Peyer's patch (tissue), 4 donors: ENCODE measurements at regions not wholly inside any gene's neighbourhood (a gene's known extent, or its start where the extent isn't known, plus 50 kb on each side); places are given as distances from the start of the nearest gene placed in this dataset.

Source experiments
- DNase-seq, 3 donors: peaks; one replicate each; pipeline ENCODE4 v3.0.0-alpha.2; 2017 to 2019
- H3K27ac ChIP-seq, 4 donors: fragments of 200-600 bp; sonication (generic); one replicate each; pipeline ENCODE4 v1.5.1; 2016 to 2019
- H3K27me3 ChIP-seq, 2 donors: fragments of 200-600 bp; sonication (generic); one replicate each; pipeline ENCODE4 v1.5.1; 2019
- H3K36me3 ChIP-seq, 3 donors: fragments of 200-600 bp; sonication (generic); one replicate each; pipeline ENCODE4 v1.5.1; 2016 to 2019
- H3K4me1 ChIP-seq, 4 donors: fragments of 200-600 bp; sonication (generic); one replicate each; pipeline ENCODE4 v1.5.1; 2016 to 2019
- H3K4me3 ChIP-seq, 4 donors: fragments of 200-600 bp; sonication (generic); 1 replicate in 3 of 4; 2 replicates in 1 of 4; pipeline ENCODE4 v1.5.1; 2016 to 2019; ENCODE audit warnings: mild to moderate bottlenecking in 1 of 4
- H3K9me3 ChIP-seq, 4 donors: fragments of 200-600 bp; sonication (generic); one replicate each; pipeline ENCODE4 v1.5.1; 2016 to 2019; ENCODE audit warnings: mild to moderate bottlenecking in 1 of 4
- POLR2A ChIP-seq, 2 donors: fragments of 450-650 bp; IDR thresholded peaks; one replicate each; pipeline ENCODE4 v1.5.1; 2017; ENCODE audit warnings: antibody characterized with exemption in 2 of 2, mild to moderate bottlenecking in 2 of 2, moderate library complexity in 2 of 2
- TF ChIP-seq, protein P1 (sequence below), 6 experiments: fragments of 450-650 bp in 4 of 6; fragments of 200-600 bp in 2 of 6; sonication (generic) in 1 of 6; IDR thresholded peaks; one replicate each; pipeline ENCODE4 v1.5.1; 2017 to 2019; ENCODE audit warnings: antibody characterized with exemption in 6 of 6, mild to moderate bottlenecking in 3 of 6, moderate library complexity in 1 of 6

DNA sequence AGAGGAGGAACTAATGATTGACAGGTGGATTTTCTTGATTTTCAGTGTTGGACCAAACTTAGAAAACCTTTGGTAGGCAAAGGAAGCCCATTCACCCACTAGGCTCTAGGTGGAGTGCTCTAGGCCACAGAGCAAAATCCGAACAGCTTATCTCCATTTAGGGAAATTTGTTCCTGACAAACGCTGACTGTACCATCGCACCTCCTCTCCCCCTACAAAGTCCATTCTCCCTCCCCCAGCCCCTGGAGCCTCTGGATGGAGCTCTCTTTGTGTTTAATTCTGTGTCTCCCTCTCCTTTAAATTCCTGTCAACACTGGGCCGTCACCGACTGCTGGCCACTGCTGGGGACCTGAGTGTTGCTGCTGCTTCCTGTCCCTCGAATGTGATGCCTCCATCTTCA is 350.1 kb upstream of the IRX2 start:
- no peak for TF ChIP-seq POLR2A (IDR thresholded peaks at IDR 0.05)
- TF ChIP-seq, protein P1, sequence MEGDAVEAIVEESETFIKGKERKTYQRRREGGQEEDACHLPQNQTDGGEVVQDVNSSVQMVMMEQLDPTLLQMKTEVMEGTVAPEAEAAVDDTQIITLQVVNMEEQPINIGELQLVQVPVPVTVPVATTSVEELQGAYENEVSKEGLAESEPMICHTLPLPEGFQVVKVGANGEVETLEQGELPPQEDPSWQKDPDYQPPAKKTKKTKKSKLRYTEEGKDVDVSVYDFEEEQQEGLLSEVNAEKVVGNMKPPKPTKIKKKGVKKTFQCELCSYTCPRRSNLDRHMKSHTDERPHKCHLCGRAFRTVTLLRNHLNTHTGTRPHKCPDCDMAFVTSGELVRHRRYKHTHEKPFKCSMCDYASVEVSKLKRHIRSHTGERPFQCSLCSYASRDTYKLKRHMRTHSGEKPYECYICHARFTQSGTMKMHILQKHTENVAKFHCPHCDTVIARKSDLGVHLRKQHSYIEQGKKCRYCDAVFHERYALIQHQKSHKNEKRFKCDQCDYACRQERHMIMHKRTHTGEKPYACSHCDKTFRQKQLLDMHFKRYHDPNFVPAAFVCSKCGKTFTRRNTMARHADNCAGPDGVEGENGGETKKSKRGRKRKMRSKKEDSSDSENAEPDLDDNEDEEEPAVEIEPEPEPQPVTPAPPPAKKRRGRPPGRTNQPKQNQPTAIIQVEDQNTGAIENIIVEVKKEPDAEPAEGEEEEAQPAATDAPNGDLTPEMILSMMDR (IDR thresholded peaks at IDR 0.05): no peak

DNA sequence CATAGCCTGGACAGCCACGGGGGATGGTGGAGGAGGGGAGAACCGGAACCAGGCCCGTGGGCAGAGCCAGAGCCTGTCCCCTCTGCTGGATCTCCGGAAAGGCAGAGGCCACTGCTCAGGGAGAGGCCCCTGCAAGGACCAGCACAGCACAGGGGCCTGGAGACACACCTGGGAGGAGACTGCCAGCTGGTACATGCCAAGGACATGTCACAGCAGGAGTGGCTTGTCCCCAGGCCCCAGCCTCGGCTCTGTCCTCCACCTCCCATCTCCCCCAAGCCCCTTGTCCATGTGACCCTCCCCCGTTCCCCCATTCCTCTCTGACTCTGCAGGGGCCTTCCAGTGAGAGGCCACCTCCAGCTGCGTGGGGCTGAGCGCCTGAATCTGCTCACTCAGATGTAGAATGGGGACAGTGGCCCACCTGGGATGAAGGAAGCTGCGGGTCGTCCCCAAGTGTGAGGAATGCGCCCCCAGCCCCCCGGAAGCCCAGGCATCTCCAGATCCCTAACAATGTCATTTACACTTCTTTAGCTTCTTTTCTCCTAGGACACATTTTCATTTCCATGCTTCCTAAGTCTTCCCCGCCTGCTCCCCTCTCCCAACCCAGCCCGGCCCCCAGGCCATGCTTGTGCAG is 349.6 kb upstream of the IRX2 start:
- no peaks in the 10 kb centered on the region for H3K9me3 ChIP-seq
- H3K27ac ChIP-seq: no peak overlapping the region
- TF ChIP-seq POLR2A (IDR thresholded peaks at IDR 0.05): no peak
- TF ChIP-seq, protein P1 (IDR thresholded peaks at IDR 0.05): no peak
- no peaks in the 10 kb centered on the region for H3K4me1 ChIP-seq
- DNase-seq: no peak
- no peaks in the 10 kb centered on the region for H3K27me3 ChIP-seq
- H3K36me3 ChIP-seq: no peaks in the 10 kb centered on the region
- H3K4me3 ChIP-seq: no peak overlapping the region

More for the DNA sequence above, 350.1 kb upstream of the IRX2 start:
- no peaks in the 10 kb centered on the region for H3K4me1 ChIP-seq
- H3K27me3 ChIP-seq: no peaks in the 10 kb centered on the region
- no peak for DNase-seq
- H3K4me3 ChIP-seq: no peak overlapping the region
- H3K9me3 ChIP-seq: no peaks in the 10 kb centered on the region
- H3K27ac ChIP-seq: no peak overlapping the region
- no peaks in the 10 kb centered on the region for H3K36me3 ChIP-seq

DNA sequence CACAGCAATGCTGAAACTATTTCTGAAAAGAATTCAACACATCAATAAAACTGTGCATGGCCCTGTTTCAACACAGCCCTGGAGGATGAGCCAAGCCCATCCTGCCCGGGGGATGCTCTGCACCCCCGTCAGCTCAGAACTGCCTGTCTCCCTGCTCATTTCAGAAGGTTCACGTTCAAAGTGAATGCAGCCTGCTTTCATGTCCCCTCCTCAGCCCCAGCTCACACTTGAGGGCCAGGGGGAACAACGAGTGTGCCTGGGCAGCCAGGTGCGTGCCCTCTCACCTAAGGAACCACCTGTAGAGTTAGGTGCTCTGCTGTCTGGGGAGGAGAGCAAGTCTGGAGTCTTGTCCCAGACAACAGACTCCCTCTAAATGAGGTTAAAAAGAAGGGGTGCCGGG is 348.5 kb upstream of the IRX2 start:
- TF ChIP-seq, protein P1 (IDR thresholded peaks at IDR 0.05): no peak
- TF ChIP-seq POLR2A (IDR thresholded peaks at IDR 0.05): no peak
- Histone ChIP-seq H3K27me3 (no peaks in the 10 kb centered on the region), H3K4me1 (no peaks in the 10 kb centered on the region)

GRCh38 chr5:3099526-3099925 is 348.0 kb upstream of the IRX2 start:
- H3K36me3 ChIP-seq: no peaks in the 10 kb centered on the region
- DNase-seq: no peak
- no peak overlapping the region for H3K27ac ChIP-seq
- no peaks in the 10 kb centered on the region for H3K27me3 ChIP-seq
- TF ChIP-seq, protein P1 (IDR thresholded peaks at IDR 0.05): no peak
- no peak for TF ChIP-seq POLR2A (IDR thresholded peaks at IDR 0.05)
- no peaks in the 10 kb centered on the region for H3K4me1 ChIP-seq
- H3K9me3 ChIP-seq: no peaks in the 10 kb centered on the region
- no peak overlapping the region for H3K4me3 ChIP-seq

More for the DNA sequence above, 348.5 kb upstream of the IRX2 start:
- H3K9me3 ChIP-seq: no peaks in the 10 kb centered on the region
- no peak overlapping the region for H3K27ac ChIP-seq
- DNase-seq: no peak
- H3K4me3 ChIP-seq: no peak overlapping the region
- no peaks in the 10 kb centered on the region for H3K36me3 ChIP-seq

DNA sequence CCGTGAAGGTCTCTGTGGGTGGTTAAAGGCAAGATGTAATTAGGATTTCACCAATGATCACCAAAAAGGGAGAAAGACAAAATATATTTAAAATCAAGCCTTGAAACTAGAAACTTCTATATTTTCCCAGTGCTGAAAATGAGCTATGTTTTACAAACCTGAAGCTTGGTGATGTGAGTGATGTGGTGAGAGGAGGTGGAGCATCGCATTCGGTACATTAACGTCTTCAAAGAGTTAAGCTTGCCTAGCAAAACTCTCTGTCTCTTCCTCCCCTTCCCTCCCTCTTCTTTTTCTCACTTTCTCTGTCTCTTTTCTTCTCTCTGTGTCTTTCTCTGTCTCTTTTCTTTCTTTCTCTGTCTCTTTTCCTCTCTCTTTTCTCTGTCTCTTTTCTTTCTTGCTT is 347.3 kb upstream of the IRX2 start:
- Histone ChIP-seq H3K4me3 (no peak overlapping the region), H3K27me3 (no peaks in the 10 kb centered on the region), H3K36me3 (no peaks in the 10 kb centered on the region), H3K27ac (no peak overlapping the region), H3K4me1 (no peaks in the 10 kb centered on the region), H3K9me3 (no peaks in the 10 kb centered on the region)
- TF ChIP-seq, protein P1 (IDR thresholded peaks at IDR 0.05): no peak
- TF ChIP-seq POLR2A (IDR thresholded peaks at IDR 0.05): no peak
- DNase-seq: no peak

DNA sequence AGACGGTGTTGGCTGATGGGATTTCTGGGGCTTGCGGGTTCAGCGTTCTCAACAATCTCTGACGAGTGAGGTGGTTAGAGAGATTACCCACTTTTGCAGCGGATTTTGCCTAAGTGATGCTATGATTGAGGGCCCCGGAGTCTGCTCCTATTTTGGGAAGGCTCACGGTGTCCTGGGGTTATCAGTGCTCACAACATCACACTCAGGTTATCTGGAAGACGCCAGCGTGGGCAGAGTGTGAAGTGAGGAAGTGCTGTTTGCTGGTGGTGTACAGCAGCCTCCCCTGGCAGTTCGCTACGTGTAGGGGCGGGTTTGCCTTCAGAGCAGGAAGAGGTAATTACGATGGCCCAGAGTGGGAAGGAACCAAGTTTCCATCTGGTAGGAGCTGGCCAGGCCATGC is 341.2 kb upstream of the IRX2 start:
- no peak for DNase-seq
- Histone ChIP-seq H3K4me3 (no peak overlapping the region), H3K36me3 (no peaks in the 10 kb centered on the region), H3K9me3 (no peaks in the 10 kb centered on the region), H3K27ac (no peak overlapping the region), H3K27me3 (no peaks in the 10 kb centered on the region), H3K4me1 (no peaks in the 10 kb centered on the region)
- TF ChIP-seq POLR2A (IDR thresholded peaks at IDR 0.05): no peak
- TF ChIP-seq, protein P1 (IDR thresholded peaks at IDR 0.05): no peak
